Gastrocnemius medialis (tissue), 4 donors: ENCODE measurements at regions not wholly inside any gene's neighbourhood (a gene's known extent, or its start where the extent isn't known, plus 50 kb on each side); places are given as distances from the start of the nearest gene placed in this dataset.

ENCODE experiments used
- POLR2A ChIP-seq, 2 donors: fragments of 450-650 bp; IDR thresholded peaks; one replicate each; pipeline ENCODE4 v1.6.1; 2017; ENCODE audit warnings: antibody characterized with exemption in 2 of 2, mild to moderate bottlenecking in 2 of 2, moderate library complexity in 2 of 2
- TF ChIP-seq, protein P1 (sequence below), 5 experiments: fragments of 450-650 bp in 3 of 5; fragments of 200-600 bp in 2 of 5; sonication (generic) in 2 of 5; IDR thresholded peaks in 4 of 5; conservative IDR thresholded peaks in 1 of 5; 1 replicate in 4 of 5; 2 replicates in 1 of 5; pipeline ENCODE4 v1.5.1; 2016 to 2019; ENCODE audit warnings: antibody characterized with exemption in 5 of 5, mild to moderate bottlenecking in 3 of 5, moderate library complexity in 3 of 5

DNA sequence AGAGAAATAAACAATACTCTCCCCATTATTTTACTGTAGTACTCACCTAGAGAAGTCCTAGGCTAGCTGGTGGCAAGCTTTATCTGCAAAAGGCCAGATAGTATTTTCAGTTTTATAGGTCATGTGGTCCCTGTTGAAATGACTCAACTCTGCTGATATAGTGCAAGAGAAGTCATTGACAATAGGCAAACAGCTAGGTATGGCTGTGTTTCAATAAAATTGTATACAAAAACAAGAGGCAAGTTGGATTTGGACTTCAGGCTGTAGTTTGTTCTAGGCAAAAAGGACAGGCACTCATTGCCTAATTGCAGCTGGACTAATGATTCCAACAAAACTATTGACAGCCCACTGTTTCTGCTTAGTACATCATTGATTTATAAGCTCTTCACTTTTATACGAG is 328.0 kb upstream of the PDZRN3 start:
- no peak for TF ChIP-seq POLR2A (IDR thresholded peaks at IDR 0.05)
- TF ChIP-seq, protein P1, sequence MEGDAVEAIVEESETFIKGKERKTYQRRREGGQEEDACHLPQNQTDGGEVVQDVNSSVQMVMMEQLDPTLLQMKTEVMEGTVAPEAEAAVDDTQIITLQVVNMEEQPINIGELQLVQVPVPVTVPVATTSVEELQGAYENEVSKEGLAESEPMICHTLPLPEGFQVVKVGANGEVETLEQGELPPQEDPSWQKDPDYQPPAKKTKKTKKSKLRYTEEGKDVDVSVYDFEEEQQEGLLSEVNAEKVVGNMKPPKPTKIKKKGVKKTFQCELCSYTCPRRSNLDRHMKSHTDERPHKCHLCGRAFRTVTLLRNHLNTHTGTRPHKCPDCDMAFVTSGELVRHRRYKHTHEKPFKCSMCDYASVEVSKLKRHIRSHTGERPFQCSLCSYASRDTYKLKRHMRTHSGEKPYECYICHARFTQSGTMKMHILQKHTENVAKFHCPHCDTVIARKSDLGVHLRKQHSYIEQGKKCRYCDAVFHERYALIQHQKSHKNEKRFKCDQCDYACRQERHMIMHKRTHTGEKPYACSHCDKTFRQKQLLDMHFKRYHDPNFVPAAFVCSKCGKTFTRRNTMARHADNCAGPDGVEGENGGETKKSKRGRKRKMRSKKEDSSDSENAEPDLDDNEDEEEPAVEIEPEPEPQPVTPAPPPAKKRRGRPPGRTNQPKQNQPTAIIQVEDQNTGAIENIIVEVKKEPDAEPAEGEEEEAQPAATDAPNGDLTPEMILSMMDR (IDR thresholded peaks at IDR 0.05 in 4 of 5, conservative IDR thresholded peaks at IDR 0.05 in 1 of 5), result no peak
